ENCODE measurements at regions not wholly inside any gene's neighbourhood (a gene's known extent, or its start where the extent isn't known, plus 50 kb on each side); places are given as distances from the start of the nearest gene placed in this dataset.

GRCh38 chr1:83012950-83013349, 986.0 kb downstream of the TTLL7 start:
- no peak for TF ChIP-seq CTCF (IDR thresholded peaks at IDR 0.05)
- no peak for TF ChIP-seq EP300 (IDR thresholded peaks at IDR 0.05)
- TF ChIP-seq POLR2A (IDR thresholded peaks at IDR 0.05) = no peak
- no peak for TF ChIP-seq POLR2AphosphoS5 (IDR thresholded peaks at IDR 0.05)
